HG03039 (cell line): ENCODE measurements at regions not wholly inside any gene's neighbourhood (a gene's known extent, or its start where the extent isn't known, plus 50 kb on each side); places are given as distances from the start of the nearest gene placed in this dataset.
"Not testable (repeated sequence)": the region's sequence is repeated elsewhere in the genome, so short reads cannot be mapped to it uniquely, and the experiment has no call there.

Experiments used
- ATAC-seq: cut with Tn5 transposase; IDR thresholded peaks from one replicate; pipeline ENCODE4 v1.9.1; 2021; ENCODE audit warnings: mild to moderate bottlenecking, moderate library complexity; ENCODE audit not compliant: unreplicated experiment

- ATAC-seq: no peak
These were observed 466.3 kb downstream of the GUCY1A2 start for GRCh38 chr11:106551744-106552673.

- ATAC-seq: no peak
These were observed 465.5 kb downstream of the GUCY1A2 start for GRCh38 chr11:106552694-106553203.

- ATAC-seq: no peak
These were observed 465.0 kb downstream of the GUCY1A2 start for GRCh38 chr11:106553304-106553703.

- not testable (repeated sequence) for ATAC-seq
These were observed 462.6 kb downstream of the GUCY1A2 start for GRCh38 chr11:106555566-106556250.

GRCh38 chr11:106565326-106565725, 452.9 kb downstream of the GUCY1A2 start:
- no peak for ATAC-seq

- ATAC-seq: no peak
These were observed 449.6 kb downstream of the GUCY1A2 start for GRCh38 chr11:106568632-106569031.

GRCh38 chr11:106577384-106577783, 440.9 kb downstream of the GUCY1A2 start:
- not testable (repeated sequence) for ATAC-seq

GRCh38 chr11:106581399-106581798, 436.9 kb downstream of the GUCY1A2 start:
- ATAC-seq: no peak

GRCh38 chr11:106585061-106585460, 433.2 kb downstream of the GUCY1A2 start:
- ATAC-seq: no peak

GRCh38 chr11:106594751-106595351, 423.4 kb downstream of the GUCY1A2 start:
- ATAC-seq: no peak

GRCh38 chr11:106601684-106602297, 416.5 kb downstream of the GUCY1A2 start:
- no peak for ATAC-seq

GRCh38 chr11:106608677-106609076, 409.6 kb downstream of the GUCY1A2 start:
- no peak for ATAC-seq

GRCh38 chr11:106614262-106614661, 404.0 kb downstream of the GUCY1A2 start:
- no peak for ATAC-seq

- no peak for ATAC-seq
These were observed 398.8 kb downstream of the GUCY1A2 start for GRCh38 chr11:106619320-106619990.

GRCh38 chr11:106621484-106621883, 396.8 kb downstream of the GUCY1A2 start:
- ATAC-seq: no peak
